Erythroblast (primary cell): ENCODE measurements at regions not wholly inside any gene's neighbourhood (a gene's known extent, or its start where the extent isn't known, plus 50 kb on each side); places are given as distances from the start of the nearest gene placed in this dataset.

Experiments
- GATA1 ChIP-seq: IDR thresholded peaks from 2 replicates; pipeline ENCODE4 v1.6.1; 2011; ENCODE audit warnings: low read depth, mild to moderate bottlenecking, control low read depth, low read length, moderate library complexity
- POLR2A ChIP-seq: IDR thresholded peaks from 2 replicates; pipeline ENCODE4 v1.6.1; 2011; ENCODE audit warnings: mild to moderate bottlenecking, low read length

DNA sequence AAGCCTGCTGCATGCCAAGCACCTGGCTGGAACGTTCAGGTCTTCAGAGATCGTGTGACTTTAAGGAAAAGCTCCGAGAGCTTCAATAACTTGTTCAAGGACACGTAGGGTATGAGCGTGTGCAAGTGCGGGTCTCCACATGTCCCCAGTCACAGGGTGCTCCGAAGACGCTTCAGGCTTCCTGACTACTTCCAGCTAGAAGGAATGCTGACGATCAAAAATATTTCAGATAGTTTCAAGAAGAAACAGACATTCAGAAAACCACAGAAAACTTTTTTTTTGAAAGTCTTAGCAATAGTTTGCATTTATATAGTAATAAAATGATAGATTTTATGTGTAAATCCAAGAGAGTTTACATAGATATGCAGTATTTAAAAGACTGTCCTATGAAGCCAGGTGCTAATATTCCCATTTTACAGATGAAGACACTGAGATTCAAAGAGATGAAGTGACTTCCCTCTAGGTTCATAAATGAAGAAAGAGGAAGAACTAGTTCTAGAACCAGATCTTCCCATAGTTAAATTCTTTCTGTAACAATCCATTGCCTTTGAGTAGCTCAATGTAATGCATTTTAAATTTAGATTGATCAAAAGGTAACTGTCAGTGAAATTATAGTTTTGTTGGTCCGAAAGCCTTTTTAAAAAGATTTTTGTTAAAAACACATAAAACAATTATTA, 247.6 kb downstream of the MYLK4 start:
- no peak for TF ChIP-seq POLR2A
- no peak for TF ChIP-seq GATA1
